ENCODE measurements at regions not wholly inside any gene's neighbourhood (a gene's known extent, or its start where the extent isn't known, plus 50 kb on each side); places are given as distances from the start of the nearest gene placed in this dataset.

DNA sequence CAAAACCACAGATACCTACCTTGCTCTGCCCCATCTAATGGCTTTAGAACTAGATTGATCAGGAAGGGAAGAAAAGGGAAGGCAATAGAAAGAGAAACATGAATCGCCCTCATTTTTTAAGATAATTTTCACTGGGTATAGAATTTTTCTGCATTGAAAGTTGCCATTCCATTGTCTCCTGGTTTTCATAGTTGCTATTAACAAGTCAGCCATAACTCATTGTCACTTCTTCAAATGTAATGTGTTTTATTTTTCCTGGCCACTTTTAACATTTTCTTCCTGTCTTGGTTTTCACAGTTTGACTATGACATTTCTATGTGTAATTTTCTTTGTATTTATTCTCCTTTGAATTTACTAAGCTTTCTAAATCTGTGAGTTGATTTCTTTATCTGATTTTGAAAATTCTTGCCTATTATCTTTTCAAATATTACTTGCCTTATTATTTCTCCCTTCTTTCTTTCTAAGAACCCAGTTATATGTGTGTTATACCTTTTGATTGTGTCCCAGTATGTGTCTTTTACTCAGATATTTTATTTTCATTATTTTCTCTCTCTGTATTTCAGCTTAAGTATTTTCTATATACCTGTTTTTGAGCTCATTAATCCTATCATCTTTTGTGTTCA, 85.5 kb upstream of the GLI2 start:
- no peaks in the 10 kb centered on the region for H3K4me1 ChIP-seq (ENCODE audit: insufficient read depth)
- H3K27ac ChIP-seq: no peak overlapping the region
- no peak for DNase-seq
- H3K36me3 ChIP-seq: no peaks in the 10 kb centered on the region
- no peaks in the 10 kb centered on the region for H3K9me3 ChIP-seq
- TF ChIP-seq EP300 (IDR thresholded peaks at IDR 0.05) (no peak), POLR2A (IDR thresholded peaks at IDR 0.05) (no peak)
- TF ChIP-seq, protein P1, sequence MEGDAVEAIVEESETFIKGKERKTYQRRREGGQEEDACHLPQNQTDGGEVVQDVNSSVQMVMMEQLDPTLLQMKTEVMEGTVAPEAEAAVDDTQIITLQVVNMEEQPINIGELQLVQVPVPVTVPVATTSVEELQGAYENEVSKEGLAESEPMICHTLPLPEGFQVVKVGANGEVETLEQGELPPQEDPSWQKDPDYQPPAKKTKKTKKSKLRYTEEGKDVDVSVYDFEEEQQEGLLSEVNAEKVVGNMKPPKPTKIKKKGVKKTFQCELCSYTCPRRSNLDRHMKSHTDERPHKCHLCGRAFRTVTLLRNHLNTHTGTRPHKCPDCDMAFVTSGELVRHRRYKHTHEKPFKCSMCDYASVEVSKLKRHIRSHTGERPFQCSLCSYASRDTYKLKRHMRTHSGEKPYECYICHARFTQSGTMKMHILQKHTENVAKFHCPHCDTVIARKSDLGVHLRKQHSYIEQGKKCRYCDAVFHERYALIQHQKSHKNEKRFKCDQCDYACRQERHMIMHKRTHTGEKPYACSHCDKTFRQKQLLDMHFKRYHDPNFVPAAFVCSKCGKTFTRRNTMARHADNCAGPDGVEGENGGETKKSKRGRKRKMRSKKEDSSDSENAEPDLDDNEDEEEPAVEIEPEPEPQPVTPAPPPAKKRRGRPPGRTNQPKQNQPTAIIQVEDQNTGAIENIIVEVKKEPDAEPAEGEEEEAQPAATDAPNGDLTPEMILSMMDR (IDR thresholded peaks at IDR 0.05): no peak
- no peak overlapping the region for H3K4me3 ChIP-seq
- intact Hi-C loops (cut with DNase I): no loop called here
- H3K27me3 ChIP-seq: no peaks in the 10 kb centered on the region
- WGBS, 3 donors: 91 to 96% (median 93%) methylated on average over 1 of the region's 1 CpG

DNA sequence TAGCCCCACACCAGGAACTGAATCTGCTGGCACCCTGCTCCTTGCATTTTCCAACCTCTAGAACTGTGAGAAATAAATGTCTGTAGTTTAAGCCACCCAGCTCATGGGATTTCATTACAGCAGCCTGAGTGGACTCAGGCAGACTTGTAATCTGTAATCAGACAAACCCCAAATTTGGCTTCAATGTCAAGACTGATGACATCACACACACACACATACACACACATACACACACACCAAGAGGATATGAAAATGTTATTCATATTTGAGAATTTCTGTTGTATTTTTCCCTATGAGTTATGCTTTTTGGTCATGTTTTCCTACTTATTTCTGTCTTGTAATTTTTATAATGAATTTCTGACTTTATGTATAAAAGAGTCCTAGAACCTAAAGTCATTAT, 83.8 kb upstream of the GLI2 start:
- TF ChIP-seq, protein P1 (IDR thresholded peaks at IDR 0.05): no peak
- no peak for TF ChIP-seq EP300 (IDR thresholded peaks at IDR 0.05)
- no peak for TF ChIP-seq POLR2A (IDR thresholded peaks at IDR 0.05)
- peaks cover under 1% of the 10 kb centered on the region for H3K4me1 ChIP-seq (ENCODE audit: insufficient read depth)
- H3K27me3 ChIP-seq: no peaks in the 10 kb centered on the region
- intact Hi-C loops (cut with DNase I): no loop called here
- H3K36me3 ChIP-seq: no peaks in the 10 kb centered on the region
- H3K4me3 ChIP-seq: no peak overlapping the region
- H3K9me3 ChIP-seq: no peaks in the 10 kb centered on the region
- no peak overlapping the region for H3K27ac ChIP-seq
- DNase-seq: no peak

DNA sequence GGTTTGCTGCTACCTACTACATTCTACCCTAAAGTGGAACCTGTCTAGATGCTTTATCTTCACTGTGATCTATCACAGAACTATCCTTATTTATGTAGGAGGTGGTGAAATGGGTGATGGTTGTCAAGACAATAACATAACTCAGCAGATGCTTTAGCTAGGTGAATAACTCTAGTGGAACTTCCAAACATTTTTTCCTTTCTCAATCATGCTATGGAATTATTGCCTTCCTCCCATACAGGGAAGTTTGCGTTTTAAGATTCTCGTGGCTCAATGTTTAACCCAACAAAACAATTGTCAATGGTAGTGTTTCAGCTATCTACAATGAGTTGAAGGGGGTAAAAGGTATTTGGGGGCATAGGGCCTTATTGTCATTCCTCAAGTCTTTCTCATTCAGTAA, 82.6 kb upstream of the GLI2 start:
- no peaks in the 10 kb centered on the region for H3K36me3 ChIP-seq
- H3K4me1 ChIP-seq (ENCODE audit: insufficient read depth): peaks cover 5% of the 10 kb centered on the region
- no peaks in the 10 kb centered on the region for H3K27me3 ChIP-seq
- 80 to 85% (median 83%) methylated on average over 2 of the region's 2 CpGs for WGBS, 3 donors
- no peak overlapping the region for H3K27ac ChIP-seq
- no peaks in the 10 kb centered on the region for H3K9me3 ChIP-seq
- intact Hi-C loops (cut with DNase I): no loop called here
- no peak for DNase-seq
- H3K4me3 ChIP-seq: no peak overlapping the region
- TF ChIP-seq EP300 (IDR thresholded peaks at IDR 0.05) (no peak), POLR2A (IDR thresholded peaks at IDR 0.05) (no peak)
- TF ChIP-seq, protein P1 (IDR thresholded peaks at IDR 0.05): no peak

DNA sequence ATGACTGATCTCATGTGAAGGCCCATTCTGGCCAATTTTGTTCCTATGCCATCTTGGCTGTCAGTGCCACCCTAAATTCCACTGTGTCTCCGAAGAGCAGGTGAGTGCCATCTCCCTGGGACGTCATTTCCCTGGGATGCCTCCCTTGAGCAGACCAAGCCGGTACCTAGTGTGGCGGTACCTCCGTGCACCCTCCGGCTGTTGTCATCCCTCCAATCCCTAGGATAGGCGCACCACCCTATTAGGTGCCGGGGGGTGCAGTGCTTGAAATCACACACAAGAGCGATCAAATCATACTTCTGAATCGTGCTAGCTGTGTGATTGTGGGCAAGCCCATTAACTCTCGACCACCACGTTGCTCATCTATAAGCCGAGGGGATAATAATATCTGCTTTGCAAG, 81.8 kb upstream of the GLI2 start:
- Histone ChIP-seq H3K4me1 (ENCODE audit: insufficient read depth) (peaks cover 8% of the 10 kb centered on the region), H3K4me3 (no peak overlapping the region), H3K9me3 (no peaks in the 10 kb centered on the region), H3K36me3 (no peaks in the 10 kb centered on the region), H3K27me3 (no peaks in the 10 kb centered on the region), H3K27ac (no peak overlapping the region)
- 83 to 87% (median 86%) methylated on average over 13 of the region's 13 CpGs for WGBS, 3 donors
- intact Hi-C loops (cut with DNase I): no loop called here
- no peak for DNase-seq
- TF ChIP-seq POLR2A (IDR thresholded peaks at IDR 0.05) (no peak), EP300 (IDR thresholded peaks at IDR 0.05) (no peak)
- TF ChIP-seq, protein P1 (IDR thresholded peaks at IDR 0.05): no peak
